NCI-H1092 (cell line): ENCODE measurements at regions not wholly inside any gene's neighbourhood (a gene's known extent, or its start where the extent isn't known, plus 50 kb on each side); places are given as distances from the start of the nearest gene placed in this dataset.
"Not testable (repeated sequence)": the region's sequence is repeated elsewhere in the genome, so short reads cannot be mapped to it uniquely, and the experiment has no call there.

Experiments used
- DNase-seq: peaks from one replicate; lab custom pipeline; 2025; lab: John Stamatoyannopoulos, UW

DNA sequence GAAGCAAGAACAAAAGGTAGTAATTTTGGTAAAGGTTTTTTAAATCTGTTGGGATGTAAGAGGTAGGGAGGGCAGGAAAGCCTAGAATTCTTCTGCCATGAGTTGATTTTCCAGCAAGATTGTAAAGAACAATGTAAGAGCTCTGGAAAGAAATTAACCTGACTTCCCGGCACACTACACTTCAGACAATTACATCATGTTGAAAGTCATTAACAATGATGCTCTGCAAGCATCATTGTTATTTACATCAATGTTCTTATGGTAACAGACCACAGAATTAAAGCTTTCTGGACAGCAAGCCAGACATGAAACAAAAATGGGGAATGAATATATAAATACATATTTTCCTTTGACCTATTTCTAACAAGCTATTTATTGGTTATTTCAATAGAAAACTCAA lies 342.2 kb downstream of the CEP170 start:
- DNase-seq: not testable (repeated sequence)

DNA sequence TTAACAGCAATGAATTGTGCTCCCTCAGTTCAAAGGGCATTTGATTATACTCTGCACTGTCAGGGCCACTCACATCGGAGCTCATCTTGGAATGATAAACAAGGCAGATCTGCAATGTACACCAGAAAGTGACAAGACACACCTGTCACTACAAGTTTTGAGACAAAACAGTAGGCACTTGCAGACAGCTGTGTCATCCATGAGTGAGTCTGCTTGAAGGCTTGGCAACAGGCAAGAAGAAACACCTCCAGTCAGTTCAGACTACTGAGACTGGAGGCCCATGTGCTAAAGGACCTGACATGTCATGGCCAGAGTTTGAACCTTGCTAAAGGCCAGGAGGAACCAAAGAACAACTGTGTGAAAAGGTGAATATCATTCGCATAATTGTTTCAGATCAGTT lies 354.5 kb downstream of the CEP170 start:
- not testable (repeated sequence) for DNase-seq

DNA sequence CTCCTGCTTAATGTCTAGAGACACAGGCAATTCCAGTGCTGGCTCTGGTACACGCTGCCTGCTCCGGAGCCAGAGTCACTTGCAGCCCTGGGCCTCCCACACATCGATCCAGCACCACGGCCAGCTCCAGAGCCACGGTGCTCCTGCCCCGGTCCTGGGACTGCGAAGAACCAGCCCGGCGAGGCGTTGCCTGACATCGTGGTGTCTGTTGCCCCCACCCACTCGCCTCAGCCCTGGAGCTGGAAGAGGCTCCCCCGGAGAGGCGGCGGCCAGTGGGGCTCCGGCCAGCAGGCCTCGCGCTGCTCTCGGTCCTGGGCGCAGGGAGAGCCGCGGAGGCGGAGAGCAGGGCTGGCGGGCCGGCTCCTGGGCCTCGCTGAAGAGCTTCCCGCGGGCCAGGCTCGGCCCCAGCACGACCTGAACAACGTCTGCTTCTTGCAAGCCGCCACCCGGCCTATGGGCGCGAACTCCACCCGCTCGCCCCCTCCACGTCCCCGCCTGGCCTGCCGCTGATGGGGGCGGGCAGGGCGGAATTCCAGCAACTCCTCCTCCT lies 364.8 kb downstream of the CEP170 start:
- no peak for DNase-seq

DNA sequence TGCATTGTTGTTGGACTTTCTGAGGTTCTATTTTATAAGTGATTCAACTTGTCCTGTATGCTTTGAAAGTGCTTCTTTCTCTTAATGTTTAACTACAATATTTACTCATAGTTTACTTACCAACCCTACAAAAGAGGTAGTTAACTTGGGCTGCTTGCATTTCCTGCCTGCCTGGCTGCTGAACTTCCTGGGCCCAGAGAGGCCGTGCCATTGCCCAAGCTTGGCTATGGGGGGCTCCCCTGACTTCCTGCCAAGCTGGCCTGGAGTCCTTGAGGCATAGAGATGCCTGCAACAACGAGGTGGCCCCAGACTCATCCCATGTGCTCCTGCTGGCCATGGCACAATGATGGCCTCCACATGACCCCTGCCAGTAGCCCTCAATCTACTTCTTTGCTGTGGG lies 361.6 kb upstream of the PLD5 start:
- DNase-seq: no peak

DNA sequence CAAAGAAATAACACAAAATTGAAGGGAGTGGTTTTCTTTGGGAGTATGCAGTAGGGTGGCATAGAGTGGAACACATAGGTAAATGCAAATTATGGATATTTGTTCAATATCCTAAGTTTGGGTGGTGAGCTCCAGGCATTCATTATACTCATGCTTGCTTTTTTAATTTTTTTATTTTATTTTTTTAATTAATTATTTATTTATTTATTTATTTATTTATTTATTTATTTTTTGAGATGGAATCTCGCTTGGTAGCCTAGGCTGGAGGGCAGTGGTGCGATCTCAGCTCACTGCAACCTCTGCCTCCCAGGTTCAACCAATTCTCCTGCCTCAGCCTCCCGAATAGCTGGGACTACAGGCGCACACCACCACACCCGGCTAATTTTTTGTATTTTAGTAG lies 355.5 kb upstream of the PLD5 start:
- DNase-seq: not testable (repeated sequence)

DNA sequence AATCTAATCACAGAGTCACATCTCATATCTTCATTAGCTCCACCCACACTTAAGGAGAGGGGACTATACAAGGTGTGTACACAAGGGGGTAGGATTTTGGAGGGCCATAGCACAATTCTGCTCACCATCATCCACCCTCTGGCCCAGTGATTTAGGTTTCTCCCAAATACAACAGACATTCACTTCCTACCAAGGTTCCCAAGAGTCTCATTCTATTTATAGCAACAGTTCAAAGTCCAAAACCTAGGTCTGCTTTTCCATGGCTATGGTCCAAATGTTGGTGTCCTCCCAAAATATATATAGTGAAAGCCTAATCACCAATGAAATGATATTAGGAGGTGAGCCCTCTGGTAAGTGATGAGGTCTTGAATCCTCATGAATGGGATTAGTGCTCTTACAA lies 353.2 kb upstream of the PLD5 start:
- no peak for DNase-seq

DNA sequence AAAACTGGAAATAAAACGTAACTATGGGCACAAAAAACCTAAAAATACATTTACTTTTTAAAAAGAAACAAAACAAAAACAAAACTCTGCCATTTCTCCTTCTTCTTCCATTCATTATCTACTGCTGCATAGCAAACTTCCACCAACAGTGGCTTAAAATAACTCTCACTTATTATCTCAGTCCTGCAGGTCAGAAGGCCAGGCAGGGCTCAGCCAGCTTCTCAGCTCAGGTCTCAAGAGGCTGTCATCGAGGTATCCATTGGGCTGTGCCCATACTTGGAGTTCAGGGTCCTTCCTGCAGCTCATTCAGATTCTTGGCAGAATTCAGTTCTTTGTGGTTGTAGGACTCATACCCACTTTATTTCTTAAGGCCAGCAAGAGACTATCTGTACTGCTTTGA lies 352.7 kb upstream of the PLD5 start:
- no peak for DNase-seq

DNA sequence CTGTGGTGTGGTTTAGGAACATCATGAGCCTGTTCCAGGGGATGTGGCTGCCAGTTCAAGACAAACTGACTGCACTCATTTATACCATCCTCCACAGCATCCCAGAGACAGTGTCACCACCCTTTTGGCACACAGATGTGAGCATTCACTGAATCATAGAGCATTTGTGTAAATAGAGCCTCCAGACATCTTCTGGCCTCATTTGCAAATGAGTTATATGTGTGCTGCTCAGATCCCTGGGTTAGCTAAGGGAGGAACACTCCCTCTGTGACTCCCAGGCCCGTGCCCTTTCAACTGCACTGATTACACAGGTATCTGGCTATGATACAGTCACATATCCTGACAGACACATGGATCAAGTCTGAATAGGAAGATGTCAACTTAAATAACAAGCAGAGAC lies 351.5 kb upstream of the PLD5 start:
- no peak for DNase-seq

DNA sequence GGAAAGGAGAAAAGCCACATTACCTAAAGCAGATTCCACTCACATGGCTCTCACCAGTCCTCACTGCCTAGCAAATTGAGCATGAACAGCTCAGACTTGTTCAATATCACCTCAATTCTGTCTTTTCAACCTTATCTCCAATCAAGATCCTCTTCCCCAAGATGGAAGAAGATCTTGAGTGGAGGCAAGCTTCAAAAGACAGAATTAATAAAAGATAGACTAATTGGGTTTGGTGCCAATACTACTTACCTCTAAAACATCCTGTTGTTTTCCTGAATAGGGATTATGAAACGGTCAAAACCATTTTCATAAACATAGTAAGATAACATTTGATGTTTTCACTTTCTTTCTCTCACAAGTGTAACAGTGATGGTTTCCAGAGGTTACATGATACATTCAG lies 349.2 kb upstream of the PLD5 start:
- no peak for DNase-seq

DNA sequence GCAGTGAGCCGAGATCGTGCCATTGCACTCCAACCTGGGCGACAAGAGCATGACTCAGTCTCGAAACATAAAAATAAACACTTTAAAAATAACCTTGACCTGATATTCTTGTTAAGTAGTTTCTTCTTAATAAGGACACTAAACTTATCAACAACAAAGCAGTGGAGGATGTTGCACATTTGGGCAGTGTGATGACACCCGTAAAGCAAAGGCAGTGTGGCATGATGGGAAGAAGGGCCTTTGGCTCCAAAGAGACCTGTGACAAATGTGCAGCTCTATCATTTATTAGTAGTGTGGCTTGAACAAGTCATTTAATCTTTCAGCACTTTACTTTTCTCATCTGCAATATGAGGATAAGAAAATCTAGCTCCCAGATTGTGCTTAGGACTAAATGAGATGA lies 348.0 kb upstream of the PLD5 start:
- no peak for DNase-seq

DNA sequence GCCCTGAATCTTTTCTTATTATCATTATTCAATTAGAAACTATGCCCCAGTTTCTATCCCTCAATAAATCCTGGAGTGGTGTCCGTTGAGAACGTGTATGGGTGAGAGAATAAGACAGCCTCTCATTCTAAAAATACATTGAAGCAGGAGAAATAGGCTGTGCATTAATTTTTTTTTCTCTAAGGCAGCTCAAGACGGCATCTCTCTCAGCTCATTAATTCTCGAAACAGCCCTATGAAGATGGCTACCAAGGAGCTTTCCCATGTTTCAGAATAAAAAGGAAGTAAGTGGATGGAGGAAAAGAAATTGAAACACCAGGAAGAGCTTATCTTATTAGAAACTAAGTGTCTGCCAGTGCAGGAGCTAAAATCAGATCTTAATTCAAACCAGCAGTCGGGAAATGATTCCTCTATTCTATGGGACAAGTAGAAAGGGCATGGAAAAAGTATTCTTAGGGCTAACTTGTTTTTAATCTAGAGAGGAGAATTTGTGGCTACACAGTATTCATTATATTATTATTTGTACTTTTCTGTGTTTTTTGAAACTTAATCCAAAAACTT lies 347.1 kb upstream of the PLD5 start:
- DNase-seq: no peak

DNA sequence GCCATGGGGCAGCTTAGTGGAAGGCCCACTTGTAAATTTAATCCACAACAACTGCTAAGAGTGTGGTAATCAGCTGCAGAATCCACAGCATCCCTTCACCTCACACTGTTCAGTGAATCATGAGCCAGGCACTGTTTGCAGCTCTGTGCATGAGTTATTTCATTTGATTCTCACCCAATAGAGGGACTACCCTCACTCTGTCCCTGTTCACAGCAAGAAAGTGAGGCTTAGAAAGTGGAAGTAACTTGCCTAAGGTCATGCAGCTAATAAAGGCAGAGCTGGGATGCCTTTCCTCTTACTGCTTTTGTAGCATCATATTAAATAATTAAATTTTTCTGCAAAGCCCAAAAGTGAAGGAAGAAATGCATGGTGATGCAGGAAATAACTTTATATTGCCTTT lies 346.5 kb upstream of the PLD5 start:
- DNase-seq: no peak

DNA sequence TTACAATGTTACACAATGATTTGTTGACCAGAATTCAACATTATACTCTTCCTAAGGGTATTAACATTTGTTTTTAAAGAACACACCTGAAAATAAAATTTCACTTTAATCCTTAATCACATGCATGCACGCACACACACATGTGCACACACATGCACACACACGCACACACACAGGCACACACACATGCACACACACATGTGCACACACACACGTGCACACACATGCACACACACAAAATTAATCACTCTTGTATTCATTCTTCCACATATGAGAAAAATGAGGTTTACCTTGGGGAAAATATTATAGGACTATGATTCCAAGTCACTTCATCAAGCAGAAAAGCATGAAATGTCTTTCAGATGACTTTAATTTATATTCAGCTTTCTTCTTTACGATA lies 331.8 kb upstream of the PLD5 start:
- DNase-seq: no peak

DNA sequence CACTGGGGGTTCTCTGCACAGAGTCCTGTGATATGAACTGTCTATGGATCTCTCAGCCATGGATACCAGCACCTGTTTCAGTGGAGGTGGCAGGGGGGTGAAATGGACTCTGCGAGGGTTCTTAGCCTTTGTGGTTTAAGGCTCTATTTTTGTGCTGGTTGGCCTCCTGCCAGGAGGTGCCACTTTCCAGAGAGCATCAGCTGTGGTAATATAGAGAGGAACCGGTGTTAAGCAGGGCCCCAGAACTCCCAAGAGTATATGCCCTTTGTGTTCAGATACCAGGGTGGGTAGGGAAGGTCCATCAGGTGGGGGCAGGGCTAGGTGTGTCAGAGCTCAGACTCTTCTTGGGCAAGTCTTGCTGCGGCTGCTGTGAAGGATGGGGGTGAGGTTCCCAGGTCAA lies 330.0 kb upstream of the PLD5 start:
- no peak for DNase-seq

DNA sequence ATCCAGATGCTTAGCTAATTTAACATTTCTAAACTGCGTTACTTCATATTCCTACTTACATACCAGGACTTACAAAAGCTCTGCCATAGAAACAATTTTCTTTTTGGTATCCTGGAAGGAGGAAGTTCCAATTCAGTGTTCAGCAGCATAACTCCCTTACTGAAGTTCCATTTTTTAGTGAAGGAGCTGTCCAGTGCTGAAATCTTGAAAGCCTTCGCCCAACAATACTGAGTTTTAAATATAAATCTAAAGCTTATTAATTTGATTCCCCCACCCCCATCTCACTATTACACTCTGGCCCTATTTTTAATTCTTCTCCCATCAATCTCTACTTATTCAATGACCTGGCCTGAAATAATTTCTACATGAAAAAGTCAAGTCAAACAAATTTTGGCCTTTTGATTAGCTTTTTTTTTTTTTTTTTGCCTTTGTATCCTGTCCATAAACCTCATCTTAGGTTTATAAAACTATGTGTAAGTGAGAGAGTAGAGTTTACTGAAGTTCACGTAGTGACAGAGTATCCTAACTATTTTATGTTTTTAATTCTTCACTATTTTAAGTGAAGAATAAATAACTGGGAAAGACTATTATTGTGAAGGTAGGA lies 323.0 kb upstream of the PLD5 start:
- DNase-seq: no peak

DNA sequence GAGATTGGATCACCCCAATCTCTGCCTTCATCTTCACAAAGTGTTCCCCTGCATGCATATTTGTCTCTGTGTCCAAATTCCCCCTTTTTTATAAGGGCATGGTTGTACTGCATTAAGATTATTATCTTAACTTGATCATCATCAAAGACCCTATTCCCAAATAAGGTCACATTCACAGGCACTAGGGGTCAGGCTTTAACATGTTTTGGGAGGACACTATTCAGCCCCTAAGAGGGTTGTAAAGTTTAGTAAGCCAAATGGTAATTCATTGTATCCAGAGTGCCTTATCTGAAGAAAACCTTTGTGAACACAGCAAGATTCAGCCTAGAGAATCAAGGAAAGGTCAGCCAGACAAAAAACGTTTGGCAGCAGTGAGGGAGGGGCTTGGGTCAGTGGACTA lies 317.6 kb upstream of the PLD5 start:
- DNase-seq: no peak

DNA sequence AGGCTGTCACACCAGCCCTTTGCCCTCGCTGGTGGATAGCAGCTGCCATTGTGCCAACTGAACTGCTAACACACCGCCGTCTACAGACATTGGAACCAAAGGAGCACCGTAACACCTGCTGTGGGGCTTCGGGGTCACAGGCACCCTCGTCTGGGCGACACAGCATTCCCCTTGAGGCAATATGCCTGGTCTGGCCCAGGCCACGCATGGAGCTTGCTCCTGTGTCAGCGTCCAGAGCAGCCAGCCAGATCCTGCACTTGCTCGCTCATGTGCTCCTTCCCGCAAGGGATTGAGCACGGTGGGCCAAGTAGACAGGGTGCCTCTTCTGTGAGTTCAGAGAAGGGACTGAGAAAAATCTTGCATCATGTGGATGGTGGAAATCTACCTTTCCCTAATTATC lies 314.6 kb upstream of the PLD5 start:
- DNase-seq: no peak

DNA sequence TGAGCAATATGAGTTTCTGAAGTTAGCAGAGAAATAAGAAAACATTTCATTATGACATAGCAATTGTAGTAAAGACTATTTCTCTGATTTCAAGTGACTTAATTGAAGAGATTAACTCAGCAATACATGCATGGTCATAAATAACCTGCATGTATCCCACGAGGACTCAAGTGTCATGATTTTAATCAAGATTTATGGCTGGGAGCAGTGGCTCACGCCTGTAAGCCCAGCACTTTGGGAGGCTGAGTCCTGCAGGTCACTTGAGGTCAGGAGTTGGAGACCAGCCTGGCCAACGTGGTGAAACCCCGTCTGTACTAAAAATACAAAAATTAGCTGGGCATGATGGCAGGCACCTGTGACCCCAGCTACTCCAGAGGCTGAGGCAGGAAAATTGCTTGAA lies 311.9 kb upstream of the PLD5 start:
- DNase-seq: no peak

DNA sequence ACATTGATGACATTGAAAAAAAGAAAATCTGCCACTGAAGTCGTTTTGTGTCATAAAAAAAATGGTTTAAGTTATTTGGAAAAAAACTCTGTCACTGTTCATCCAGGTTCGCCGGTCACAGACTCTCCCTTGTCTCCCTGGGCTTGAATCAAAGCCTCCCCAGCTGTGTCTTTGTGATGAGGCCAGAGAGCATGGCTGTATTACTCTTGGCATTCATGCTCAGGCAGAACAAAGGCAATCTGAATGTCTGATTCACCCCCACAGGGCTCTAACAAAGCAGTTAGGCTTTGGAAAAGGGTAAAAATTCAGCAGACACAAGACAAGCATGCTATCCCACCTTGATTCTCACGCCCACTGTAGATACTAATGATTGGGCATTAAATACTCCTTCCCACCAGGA lies 304.3 kb upstream of the PLD5 start:
- DNase-seq: no peak

DNA sequence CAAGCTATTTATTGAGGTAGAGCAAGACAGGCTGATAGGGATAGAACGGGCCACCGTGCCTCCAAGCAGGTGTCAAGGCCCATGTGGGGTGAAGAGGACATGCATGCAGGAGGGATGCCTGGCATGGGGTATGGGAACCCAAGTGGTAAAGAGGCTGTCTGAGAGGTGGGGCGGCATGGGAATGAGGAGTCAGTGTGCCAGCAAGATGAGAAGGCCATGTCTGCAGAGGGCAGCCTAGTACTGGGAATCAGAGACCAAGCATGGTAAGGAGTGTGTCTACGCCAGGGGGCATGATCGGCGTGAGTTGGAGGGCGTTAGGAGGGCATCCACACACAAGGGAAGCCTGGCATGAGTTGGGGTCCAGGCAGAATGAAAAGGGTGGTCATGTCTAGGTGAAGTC lies 303.7 kb upstream of the PLD5 start:
- no peak for DNase-seq

DNA sequence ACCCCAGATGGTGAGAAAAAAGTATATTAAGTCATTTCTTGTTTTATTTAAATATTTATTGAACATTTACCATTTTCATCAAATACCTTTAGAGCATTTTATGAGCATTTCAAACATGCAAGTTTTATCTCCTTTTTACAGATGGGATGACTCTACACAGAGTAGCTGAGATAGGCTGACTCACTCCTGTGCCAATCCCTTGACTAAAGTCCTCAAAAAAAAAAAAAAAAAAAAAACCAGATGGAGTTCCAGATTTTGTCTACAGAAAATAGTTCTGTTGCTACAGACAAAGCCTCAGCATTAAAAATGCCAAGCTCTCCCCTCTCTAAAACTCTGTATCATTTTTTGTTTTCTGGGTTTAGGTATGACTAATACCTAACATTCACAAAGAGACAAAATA lies 303.0 kb upstream of the PLD5 start:
- no peak for DNase-seq

DNA sequence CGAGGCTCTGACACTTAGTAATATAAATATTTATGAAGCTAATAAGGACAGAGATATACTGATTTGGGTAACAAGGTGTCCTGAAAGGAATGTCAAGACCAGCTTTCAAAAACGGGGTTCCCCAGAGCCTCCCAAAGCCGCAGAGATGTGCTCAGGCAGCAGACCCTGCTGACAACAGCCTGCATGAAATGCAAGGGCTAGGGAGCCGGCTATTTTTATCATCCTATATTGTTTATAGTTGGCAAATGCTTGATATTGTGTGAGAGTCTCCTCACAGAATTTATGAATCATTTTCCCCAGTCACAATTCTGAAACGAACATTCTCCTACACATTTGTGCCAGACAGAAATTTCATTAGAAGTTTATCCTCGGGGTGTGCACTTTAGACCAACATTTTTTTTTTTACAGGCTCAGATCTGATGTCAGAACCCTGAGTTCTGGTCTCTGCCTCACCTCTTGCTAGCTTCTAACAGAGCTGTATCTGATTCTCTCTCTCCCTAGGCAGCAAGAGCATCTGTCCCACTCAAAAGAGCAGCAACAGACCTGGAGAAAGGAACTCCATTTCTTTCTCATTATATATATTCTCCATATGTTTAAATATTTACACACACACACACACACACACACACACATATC lies 302.3 kb upstream of the PLD5 start:
- DNase-seq: no peak

DNA sequence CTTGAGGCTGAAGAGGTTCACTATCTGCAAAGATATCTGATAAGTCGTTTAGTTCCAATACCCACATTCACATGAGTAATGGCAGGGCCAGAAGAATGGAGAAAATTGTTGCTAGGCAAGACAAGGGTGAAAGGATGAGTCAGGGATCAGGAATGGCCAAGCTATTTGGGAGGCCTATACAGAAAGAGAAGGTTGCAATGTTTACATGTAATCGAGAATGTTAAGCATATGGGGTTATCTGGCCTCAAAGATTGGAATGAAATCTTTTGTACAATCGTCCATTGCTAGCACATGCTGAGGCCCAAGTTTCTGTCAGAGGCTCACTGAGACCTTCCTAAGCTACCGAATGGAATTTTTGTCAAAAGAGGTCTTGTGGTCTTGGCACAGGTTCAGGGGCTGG lies 299.9 kb upstream of the PLD5 start:
- no peak for DNase-seq
